Vagina (tissue), 2 donors: ENCODE measurements at regions not wholly inside any gene's neighbourhood (a gene's known extent, or its start where the extent isn't known, plus 50 kb on each side); places are given as distances from the start of the nearest gene placed in this dataset.

ENCODE experiments used
- POLR2A ChIP-seq, 2 donors: fragments of 450-650 bp; IDR thresholded peaks; one replicate each; pipeline ENCODE4 v1.6.1; 2017; ENCODE audit warnings: antibody characterized with exemption in 2 of 2, mild to moderate bottlenecking in 2 of 2, moderate library complexity in 2 of 2
- POLR2AphosphoS5 ChIP-seq, 2 donors: sonication (generic); formaldehyde crosslinking; IDR thresholded peaks; one replicate each; pipeline ENCODE4 v1.9.0; 2017; ENCODE audit warnings: antibody characterized with exemption in 2 of 2, mild to moderate bottlenecking in 2 of 2, low read depth in 1 of 2; ENCODE audit not compliant: insufficient read depth in 1 of 2
- TF ChIP-seq, protein P1 (sequence below), 3 experiments: fragments of 450-650 bp in 2 of 3; fragments of 200-600 bp in 1 of 3; sonication (generic) in 1 of 3; IDR thresholded peaks; one replicate each; pipeline ENCODE4 v1.5.1; 2017 to 2019; ENCODE audit warnings: antibody characterized with exemption in 3 of 3, mild to moderate bottlenecking in 2 of 3, moderate library complexity in 2 of 3

DNA sequence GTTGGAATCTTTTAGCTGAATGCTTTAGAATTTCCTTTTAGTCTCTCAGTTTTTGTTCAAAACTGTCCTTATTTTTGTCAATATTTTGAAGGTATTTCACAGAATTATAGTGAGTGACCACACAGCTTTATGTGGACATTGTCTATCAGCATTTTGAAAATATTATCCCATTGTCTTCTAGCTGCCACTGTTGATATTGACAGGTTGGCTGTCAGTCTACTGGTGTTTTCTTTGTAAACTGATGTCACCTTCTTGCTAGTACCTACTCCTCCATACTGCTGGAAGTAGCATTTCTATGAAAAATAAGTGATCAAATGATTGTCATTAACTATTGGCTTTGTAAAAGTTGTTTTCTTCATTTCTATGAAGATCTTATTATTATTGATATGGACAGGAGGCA lies 256.8 kb downstream of the KLF12 start:
- TF ChIP-seq, protein P1, sequence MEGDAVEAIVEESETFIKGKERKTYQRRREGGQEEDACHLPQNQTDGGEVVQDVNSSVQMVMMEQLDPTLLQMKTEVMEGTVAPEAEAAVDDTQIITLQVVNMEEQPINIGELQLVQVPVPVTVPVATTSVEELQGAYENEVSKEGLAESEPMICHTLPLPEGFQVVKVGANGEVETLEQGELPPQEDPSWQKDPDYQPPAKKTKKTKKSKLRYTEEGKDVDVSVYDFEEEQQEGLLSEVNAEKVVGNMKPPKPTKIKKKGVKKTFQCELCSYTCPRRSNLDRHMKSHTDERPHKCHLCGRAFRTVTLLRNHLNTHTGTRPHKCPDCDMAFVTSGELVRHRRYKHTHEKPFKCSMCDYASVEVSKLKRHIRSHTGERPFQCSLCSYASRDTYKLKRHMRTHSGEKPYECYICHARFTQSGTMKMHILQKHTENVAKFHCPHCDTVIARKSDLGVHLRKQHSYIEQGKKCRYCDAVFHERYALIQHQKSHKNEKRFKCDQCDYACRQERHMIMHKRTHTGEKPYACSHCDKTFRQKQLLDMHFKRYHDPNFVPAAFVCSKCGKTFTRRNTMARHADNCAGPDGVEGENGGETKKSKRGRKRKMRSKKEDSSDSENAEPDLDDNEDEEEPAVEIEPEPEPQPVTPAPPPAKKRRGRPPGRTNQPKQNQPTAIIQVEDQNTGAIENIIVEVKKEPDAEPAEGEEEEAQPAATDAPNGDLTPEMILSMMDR (IDR thresholded peaks at IDR 0.05): no peak
- no peak for TF ChIP-seq POLR2A (IDR thresholded peaks at IDR 0.05)
- no peak for TF ChIP-seq POLR2AphosphoS5 (IDR thresholded peaks at IDR 0.05; ENCODE audit: insufficient read depth in 1 of 2, low read depth in 1 of 2)
